GM12878 (cell line): ENCODE measurements at regions not wholly inside any gene's neighbourhood (a gene's known extent, or its start where the extent isn't known, plus 50 kb on each side); places are given as distances from the start of the nearest gene placed in this dataset.

ENCODE experiments used
- ATAC-seq: fragments of 200-7000 bp; cut with Tn5 transposase; 3 replicates; pipeline ENCODE4 v1.9.1; 2020; ENCODE audit warnings: mild to moderate bottlenecking, moderate library complexity
- BruUV-seq: library from RNA; stranded (reverse); fragments of 400-500 nt; replicated peaks from 2 replicates; lab custom pipeline; 2021; lab: Mats Ljungman, UMichigan
- CTCF ChIA-PET: fragments of 300-600 bp; sonication (Branson Sonifier 250); formaldehyde crosslinking; extraction: SDS; loops from one replicate; lab custom pipeline; 2021; ENCODE audit warnings: inconsistent platforms; lab: Yijun Ruan, JAX
- POLR2A ChIA-PET: fragments of 350-600 bp; formaldehyde crosslinking; extraction: SDS; loops from one replicate; lab custom pipeline; 2021; ENCODE audit warnings: inconsistent platforms; lab: Charles Lee
- RAD21 ChIA-PET: fragments of 300-600 bp; sonication (Branson Sonifier 250); formaldehyde crosslinking; loops from one replicate; lab custom pipeline; 2023; ENCODE audit warnings: antibody characterized with exemption; ENCODE audit not compliant: unreplicated experiment; lab: Charles Lee
- SMC1A ChIA-PET: fragments of 300-600 bp; sonication (Branson Sonifier 250); formaldehyde crosslinking; loops from one replicate; lab custom pipeline; 2023; ENCODE audit not compliant: unreplicated experiment, uncharacterized antibody; lab: Charles Lee
- DNase-seq: peaks from one replicate; pipeline ENCODE4 v3.0.0-alpha.2; 2011; ENCODE audit warnings: low read depth, low spot score
- FAIRE-seq: peaks from 3 replicates; lab custom pipeline; 2011; peaks lifted over from hg19 to GRCh38; lab: Jason Lieb, UNC
- H2AFZ ChIP-seq: 2 replicates; pipeline ENCODE4 v1.6.0; 2011; ENCODE audit warnings: low read depth, low read length, control low read depth; ENCODE audit not compliant: control insufficient read depth
- H3K27ac ChIP-seq: 2 replicates; pipeline ENCODE4 v1.5.1; 2011; ENCODE audit warnings: control low read depth; ENCODE audit not compliant: control insufficient read depth, insufficient read depth
- H3K27me3 ChIP-seq, 2 experiments: replicated peaks in 1 of 2; 2 replicates each; pipeline versions ENCODE4 v1.6.0 to v1.6.1; 2011; ENCODE audit warnings: low read length in 1 of 2; ENCODE audit not compliant: control insufficient read depth in 2 of 2, insufficient read depth in 2 of 2
- H3K36me3 ChIP-seq, 2 experiments: 2 replicates each; pipeline ENCODE4 v1.5.1; 2011; ENCODE audit warnings: low read length in 1 of 2; ENCODE audit not compliant: control insufficient read depth in 2 of 2, insufficient read depth in 2 of 2
- H3K4me1 ChIP-seq: 2 replicates; pipeline ENCODE4 v1.6.1; 2011; ENCODE audit warnings: mild to moderate bottlenecking, low read length, moderate library complexity, mixed read lengths; ENCODE audit not compliant: control insufficient read depth, insufficient read depth
- H3K4me2 ChIP-seq: 2 replicates; pipeline ENCODE4 v1.6.0; 2011; ENCODE audit warnings: control low read depth; ENCODE audit not compliant: control insufficient read depth, insufficient read depth
- H3K4me3 ChIP-seq: fragments of 200-600 bp; sonication (generic); 2 replicates; pipeline ENCODE4 v1.5.1; 2016
- H3K79me2 ChIP-seq: 2 replicates; pipeline ENCODE4 v1.6.0; 2011; ENCODE audit warnings: low read length; ENCODE audit not compliant: control insufficient read depth, insufficient read depth
- H3K9ac ChIP-seq: 2 replicates; pipeline ENCODE4 v1.8.0; 2011; ENCODE audit warnings: low read length, control low read depth, mixed read lengths; ENCODE audit not compliant: control insufficient read depth, insufficient read depth
- H3K9me3 ChIP-seq: replicated peaks from 3 replicates; pipeline ENCODE4 v1.5.1; 2011; ENCODE audit warnings: mild to moderate bottlenecking, low read length; ENCODE audit not compliant: control insufficient read depth, insufficient read depth
- H4K20me1 ChIP-seq: 2 replicates; pipeline ENCODE4 v1.6.0; 2011; ENCODE audit not compliant: control insufficient read depth, insufficient read depth
- BCLAF1 ChIP-seq: fragments of 450-650 bp; IDR thresholded peaks from 2 replicates; pipeline ENCODE4 v1.6.1; 2017; ENCODE audit warnings: antibody characterized with exemption, mild to moderate bottlenecking, moderate library complexity
- CREB1 ChIP-seq: IDR thresholded peaks from 2 replicates; pipeline ENCODE4 v1.6.1; 2012; ENCODE audit warnings: low read depth, mild to moderate bottlenecking, inconsistent platforms
- RELA ChIP-seq: fragments of 450-650 bp; IDR thresholded peaks from 2 replicates; pipeline ENCODE4 v1.8.0; 2014; ENCODE audit warnings: borderline replicate concordance; ENCODE audit not compliant: partially characterized antibody
- SPI1 ChIP-seq: IDR thresholded peaks from 2 replicates; pipeline ENCODE4 v1.6.1; 2011; ENCODE audit warnings: low read depth, mild to moderate bottlenecking, low read length, moderate library complexity, borderline replicate concordance; ENCODE audit not compliant: insufficient read depth
- WGBS: methylation state at CpG from one replicate; pipeline ENCODE4 v1.1.6; 2016; ENCODE audit warnings: low lambda C conversion rate; ENCODE audit not compliant: insufficient replicate concordance, insufficient coverage; ENCODE audit errors: missing lambda C conversion rate; 5-methylcytosine and 5-hydroxymethylcytosine counted together
- in situ Hi-C: fragments of 300-500 bp; cut with MboI; formaldehyde crosslinking; loops from 9 replicates; pipeline ENCODE4 v1.14.3; 2018; ENCODE audit warnings: mixed read lengths
- intact Hi-C: fragments of 100-400 bp; cut with micrococcal nuclease; formaldehyde crosslinking; loops from one replicate; pipeline ENCODE4 v1.14.2; 2022; ENCODE audit not compliant: unreplicated experiment

GRCh38 chr1:209433649-209434031 lies 149.9 kb upstream of the CAMK1G start (continued):
- no peak for TF ChIP-seq CREB1
- no peak for TF ChIP-seq BCLAF1

GRCh38 chr1:209434066-209434465 lies 149.4 kb upstream of the CAMK1G start:
- no peaks in the 10 kb centered on the region for H3K4me1 ChIP-seq
- H4K20me1 ChIP-seq = no peaks in the 10 kb centered on the region
- no peak for ATAC-seq
- TF ChIP-seq SPI1 (peak; percentile 12; the same call in 1 of the 2 replicates), RELA (no peak)
- no peak overlapping the region for H3K4me3 ChIP-seq
- H3K9me3 ChIP-seq = no peaks in the 10 kb centered on the region; the same call in 2 of the 3 replicates
- H3K27ac ChIP-seq = no peak overlapping the region
- DNase-seq = no peak
- ChIA-PET RAD21 (no interaction called here), CTCF (interaction anchor here (0.7 to 1.8 kb wide), 3 partner anchors 12 to 273 kb away, joined by 3 to 9 read pairs (median 3); no protein-coding TSS in a partner anchor), SMC1A (no interaction called here), POLR2A (no interaction called here)
- H3K9ac ChIP-seq = no peak overlapping the region
- intact Hi-C loops (no loop called here), in situ Hi-C loops (no loop called here)
- no TSS peak for BruUV-seq
- H3K36me3 ChIP-seq = no peaks in the 10 kb centered on the region
- H3K27me3 ChIP-seq = peaks cover 2% of the 10 kb centered on the region in 2 experiments; a peak in 3 of 4 replicates
- no peaks in the 10 kb centered on the region for H3K79me2 ChIP-seq
- 0% methylated on average over 1 of the region's 1 CpG for WGBS
- no peak for FAIRE-seq
- H3K4me2 ChIP-seq = no peak overlapping the region
- no peak overlapping the region for H2AFZ ChIP-seq
